GM12873 (cell line): ENCODE measurements at regions not wholly inside any gene's neighbourhood (a gene's known extent, or its start where the extent isn't known, plus 50 kb on each side); places are given as distances from the start of the nearest gene placed in this dataset.

Experiments used
- CTCF ChIP-seq: IDR thresholded peaks from 2 replicates; pipeline ENCODE4 v1.5.1; 2012; ENCODE audit warnings: low read depth, mild to moderate bottlenecking, moderate library complexity, low read length, control low read depth; ENCODE audit not compliant: insufficient read depth; ENCODE audit errors: missing control alignments

GRCh38 chr9:82808478-82808877, 254.5 kb downstream of the RASEF start:
- TF ChIP-seq CTCF, result no peak

GRCh38 chr9:82810915-82811314, 252.0 kb downstream of the RASEF start:
- TF ChIP-seq CTCF, result no peak

GRCh38 chr9:82819260-82819659, 243.7 kb downstream of the RASEF start:
- no peak for TF ChIP-seq CTCF

GRCh38 chr9:82820186-82820585, 242.8 kb downstream of the RASEF start:
- TF ChIP-seq CTCF, result no peak

- no peak for TF ChIP-seq CTCF
Measured at GRCh38 chr9:82829818-82830217, 233.1 kb downstream of the RASEF start.

- TF ChIP-seq CTCF, result no peak
Measured at GRCh38 chr9:82865524-82865923, 197.4 kb downstream of the RASEF start.

- TF ChIP-seq CTCF, result no peak
Measured at GRCh38 chr9:82880336-82881050, 182.4 kb downstream of the RASEF start.

GRCh38 chr9:82882138-82882537, 180.8 kb downstream of the RASEF start:
- no peak for TF ChIP-seq CTCF
